Gastroesophageal sphincter (tissue), 3 donors: ENCODE measurements at regions not wholly inside any gene's neighbourhood (a gene's known extent, or its start where the extent isn't known, plus 50 kb on each side); places are given as distances from the start of the nearest gene placed in this dataset.

ENCODE experiments used
- EP300 ChIP-seq: sonication (generic); formaldehyde crosslinking; IDR thresholded peaks from one replicate; pipeline ENCODE4 v1.6.1; 2017; ENCODE audit warnings: antibody characterized with exemption, mild to moderate bottlenecking
- TF ChIP-seq, protein P1 (sequence below), 4 experiments: fragments of 200-600 bp in 2 of 4; fragments of 450-650 bp in 2 of 4; sonication (generic) in 1 of 4; IDR thresholded peaks; one replicate each; pipeline ENCODE4 v1.5.1; 2017 to 2019; ENCODE audit warnings: antibody characterized with exemption in 4 of 4, mild to moderate bottlenecking in 2 of 4, moderate library complexity in 2 of 4

DNA sequence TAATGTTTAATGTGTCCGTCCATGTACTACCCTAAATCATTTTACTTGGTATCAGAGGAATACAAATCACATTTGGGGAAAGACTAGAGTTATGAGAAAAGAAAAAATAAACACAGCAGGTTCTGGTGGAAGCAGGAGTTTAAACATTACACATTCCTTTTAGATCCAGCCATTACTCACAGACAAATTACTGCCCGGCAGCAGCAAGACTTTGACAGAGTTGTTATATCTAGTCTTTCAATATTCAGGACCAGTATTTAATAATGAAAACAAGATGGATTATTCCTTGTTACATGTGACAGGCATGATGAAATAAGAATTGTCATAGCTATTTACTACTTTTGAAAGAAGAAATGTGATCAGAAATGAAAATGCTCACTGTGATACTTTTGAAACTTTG lies 131.8 kb upstream of the GNAI1 start:
- TF ChIP-seq, protein P1, sequence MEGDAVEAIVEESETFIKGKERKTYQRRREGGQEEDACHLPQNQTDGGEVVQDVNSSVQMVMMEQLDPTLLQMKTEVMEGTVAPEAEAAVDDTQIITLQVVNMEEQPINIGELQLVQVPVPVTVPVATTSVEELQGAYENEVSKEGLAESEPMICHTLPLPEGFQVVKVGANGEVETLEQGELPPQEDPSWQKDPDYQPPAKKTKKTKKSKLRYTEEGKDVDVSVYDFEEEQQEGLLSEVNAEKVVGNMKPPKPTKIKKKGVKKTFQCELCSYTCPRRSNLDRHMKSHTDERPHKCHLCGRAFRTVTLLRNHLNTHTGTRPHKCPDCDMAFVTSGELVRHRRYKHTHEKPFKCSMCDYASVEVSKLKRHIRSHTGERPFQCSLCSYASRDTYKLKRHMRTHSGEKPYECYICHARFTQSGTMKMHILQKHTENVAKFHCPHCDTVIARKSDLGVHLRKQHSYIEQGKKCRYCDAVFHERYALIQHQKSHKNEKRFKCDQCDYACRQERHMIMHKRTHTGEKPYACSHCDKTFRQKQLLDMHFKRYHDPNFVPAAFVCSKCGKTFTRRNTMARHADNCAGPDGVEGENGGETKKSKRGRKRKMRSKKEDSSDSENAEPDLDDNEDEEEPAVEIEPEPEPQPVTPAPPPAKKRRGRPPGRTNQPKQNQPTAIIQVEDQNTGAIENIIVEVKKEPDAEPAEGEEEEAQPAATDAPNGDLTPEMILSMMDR (IDR thresholded peaks at IDR 0.05): no peak
- TF ChIP-seq EP300: no peak
